ENCODE measurements at regions not wholly inside any gene's neighbourhood (a gene's known extent, or its start where the extent isn't known, plus 50 kb on each side); places are given as distances from the start of the nearest gene placed in this dataset.

GRCh38 chr5:18213666-18214065 is 579.4 kb downstream of the TAF11L14 start:
- no peak for TF ChIP-seq POLR2A (IDR thresholded peaks at IDR 0.05)
- no peak for TF ChIP-seq CTCF (IDR thresholded peaks at IDR 0.05)
